ENCODE measurements at regions not wholly inside any gene's neighbourhood (a gene's known extent, or its start where the extent isn't known, plus 50 kb on each side); places are given as distances from the start of the nearest gene placed in this dataset.

GRCh38 chr10:78707745-78708144 lies 361.0 kb upstream of the ZMIZ1 start:
- TF ChIP-seq POLR2AphosphoS5 (IDR thresholded peaks at IDR 0.05; ENCODE audit: borderline replicate concordance, low read depth, low read length), result no peak
- TF ChIP-seq EZH2 (IDR thresholded peaks at IDR 0.05), result no peak
- TF ChIP-seq FOXP2 (optimal IDR thresholded peaks at IDR 0.05; ENCODE audit: control extremely low read depth, extremely low read length, insufficient read depth), result no peak

Measured in SK-N-MC (cell line).